GM18867 (cell line): ENCODE measurements at regions not wholly inside any gene's neighbourhood (a gene's known extent, or its start where the extent isn't known, plus 50 kb on each side); places are given as distances from the start of the nearest gene placed in this dataset.
"Not testable (repeated sequence)": the region's sequence is repeated elsewhere in the genome, so short reads cannot be mapped to it uniquely, and the experiment has no call there.

Source experiments
- ATAC-seq: cut with Tn5 transposase; IDR thresholded peaks from one replicate; pipeline ENCODE4 v1.9.1; 2021; ENCODE audit warnings: mild to moderate bottlenecking, moderate library complexity; ENCODE audit not compliant: unreplicated experiment

GRCh38 chr4:132344924-132345828, 803.9 kb upstream of the PCDH10 start:
- no peak for ATAC-seq

- ATAC-seq = no peak
Observed at GRCh38 chr4:132346016-132346415, 803.1 kb upstream of the PCDH10 start.

- not testable (repeated sequence) for ATAC-seq
Observed at GRCh38 chr4:132351606-132352005, 797.5 kb upstream of the PCDH10 start.

GRCh38 chr4:132382243-132382642, 766.9 kb upstream of the PCDH10 start:
- no peak for ATAC-seq

GRCh38 chr4:132383571-132384199, 765.4 kb upstream of the PCDH10 start:
- ATAC-seq = no peak

- ATAC-seq = no peak
Observed at GRCh38 chr4:132384709-132385108, 764.4 kb upstream of the PCDH10 start.

GRCh38 chr4:132386130-132386529, 763.0 kb upstream of the PCDH10 start:
- no peak for ATAC-seq

GRCh38 chr4:132387060-132387459, 762.0 kb upstream of the PCDH10 start:
- no peak for ATAC-seq

- ATAC-seq = no peak
Observed at GRCh38 chr4:132395561-132395960, 753.5 kb upstream of the PCDH10 start.

GRCh38 chr4:132396636-132397035, 752.5 kb upstream of the PCDH10 start:
- ATAC-seq = no peak

- ATAC-seq = no peak
Observed at GRCh38 chr4:132417220-132417619, 731.9 kb upstream of the PCDH10 start.

GRCh38 chr4:132427125-132427524, 722.0 kb upstream of the PCDH10 start:
- ATAC-seq = no peak

GRCh38 chr4:132437117-132437516, 712.0 kb upstream of the PCDH10 start:
- no peak for ATAC-seq

- ATAC-seq = no peak
Observed at GRCh38 chr4:132445386-132445785, 703.7 kb upstream of the PCDH10 start.

GRCh38 chr4:132457987-132458386, 691.1 kb upstream of the PCDH10 start:
- ATAC-seq = not testable (repeated sequence)

- no peak for ATAC-seq
Observed at GRCh38 chr4:132479543-132479942, 669.6 kb upstream of the PCDH10 start.

- ATAC-seq = no peak
Observed at GRCh38 chr4:132488555-132488954, 660.5 kb upstream of the PCDH10 start.

- ATAC-seq = no peak
Observed at GRCh38 chr4:132493476-132493875, 655.6 kb upstream of the PCDH10 start.

GRCh38 chr4:132495267-132495812, 653.8 kb upstream of the PCDH10 start:
- not testable (repeated sequence) for ATAC-seq

GRCh38 chr4:132498215-132498614, 650.9 kb upstream of the PCDH10 start:
- ATAC-seq = no peak

GRCh38 chr4:132502096-132502552, 647.0 kb upstream of the PCDH10 start:
- no peak for ATAC-seq

GRCh38 chr4:132504438-132504837, 644.7 kb upstream of the PCDH10 start:
- no peak for ATAC-seq
